H4 (cell line): ENCODE measurements at regions not wholly inside any gene's neighbourhood (a gene's known extent, or its start where the extent isn't known, plus 50 kb on each side); places are given as distances from the start of the nearest gene placed in this dataset.
"Not testable (repeated sequence)": the region's sequence is repeated elsewhere in the genome, so short reads cannot be mapped to it uniquely, and the experiment has no call there.

Experiments used
- DNase-seq: peaks from one replicate; pipeline ENCODE4 v3.0.0-alpha.2; 2015; ENCODE audit warnings: low spot score

DNA sequence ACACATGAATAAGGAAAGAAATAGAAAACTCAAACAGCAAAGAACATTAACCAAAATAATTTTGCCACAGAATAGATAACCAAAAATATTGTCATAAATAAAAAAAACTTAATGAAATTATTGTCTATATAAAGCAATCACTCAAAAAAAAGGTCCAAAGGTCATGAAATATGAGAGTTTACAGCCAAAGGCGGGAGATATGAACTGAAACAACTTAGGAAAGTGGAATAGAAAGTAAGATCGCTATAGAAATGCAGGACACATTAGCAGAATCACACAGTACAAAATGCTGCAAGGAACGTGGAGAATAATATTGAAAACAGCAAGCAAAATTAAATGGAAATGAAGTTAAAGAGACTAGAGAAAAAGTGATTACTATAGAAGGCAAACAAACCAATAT, 375.0 kb upstream of the ARHGEF26 start:
- DNase-seq, result no peak

DNA sequence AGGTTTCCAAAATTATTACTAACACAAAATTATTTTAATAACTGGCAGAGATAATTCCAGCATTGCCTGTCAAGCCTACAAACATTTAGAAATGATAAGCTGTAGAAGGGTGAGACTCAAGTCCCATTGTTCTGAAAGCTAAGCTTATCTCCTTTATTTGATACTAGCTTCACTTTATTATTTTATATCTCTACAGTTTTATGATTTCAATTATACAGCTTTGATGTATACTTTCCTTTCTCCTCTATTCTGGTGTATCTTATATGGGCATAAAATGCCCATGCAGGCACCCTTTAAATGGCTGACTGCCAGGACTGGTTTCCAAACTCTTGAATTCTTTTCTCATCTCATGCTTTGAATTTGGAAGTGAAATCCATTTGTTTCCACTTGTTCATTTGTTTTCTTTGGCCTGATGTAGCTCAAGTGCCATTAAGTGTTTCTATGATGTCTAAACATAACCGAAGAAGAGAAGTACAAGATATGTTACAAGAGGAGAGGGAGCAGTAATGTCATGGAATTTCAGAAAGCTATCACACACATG, 372.1 kb upstream of the ARHGEF26 start:
- no peak for DNase-seq

DNA sequence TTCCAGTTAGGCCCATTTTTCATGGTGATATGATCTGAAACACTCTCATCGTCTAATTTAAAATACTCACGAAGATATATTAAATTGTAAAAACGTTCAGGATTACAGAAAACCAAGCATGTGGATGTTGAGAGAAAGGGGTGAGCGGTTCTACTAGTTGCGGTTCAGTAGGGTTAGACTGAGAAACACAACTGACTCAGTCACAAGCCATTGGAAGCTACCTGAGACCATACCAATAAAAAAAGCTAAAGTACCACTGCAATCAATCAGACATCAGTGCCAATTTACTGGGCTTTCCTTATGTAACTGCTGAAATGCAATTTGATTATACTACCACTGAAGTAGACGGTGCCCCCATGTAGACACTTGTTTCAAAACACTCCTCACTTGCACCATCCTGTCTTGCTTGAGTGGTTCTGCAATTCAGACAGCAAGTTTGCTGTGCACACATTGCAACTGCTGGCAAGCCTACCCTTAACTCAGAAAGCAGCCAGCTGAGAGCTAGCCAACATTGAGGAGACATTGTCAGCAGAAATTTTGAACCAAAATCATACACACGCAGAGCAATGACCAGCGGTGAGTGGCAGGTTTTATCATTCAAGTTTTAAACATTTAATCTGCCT, 368.7 kb upstream of the ARHGEF26 start:
- DNase-seq, result no peak

DNA sequence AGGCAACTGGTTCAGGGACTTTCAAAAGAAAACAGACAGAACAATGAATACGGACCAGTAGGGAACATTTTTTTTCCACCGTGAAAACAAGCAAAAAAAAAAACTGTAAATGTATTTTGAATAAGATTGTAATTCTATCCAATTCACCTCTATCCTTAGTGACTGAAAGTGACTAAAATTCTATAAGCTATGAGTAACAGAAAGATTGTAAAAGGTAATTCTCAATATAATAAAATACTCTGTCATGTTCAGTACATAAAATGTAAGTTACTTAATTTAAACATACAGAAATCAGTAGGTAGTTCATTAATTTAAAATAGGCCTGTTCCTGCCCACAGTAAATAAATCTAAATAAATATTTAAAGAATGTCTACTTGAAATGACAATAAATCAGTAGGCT, 368.2 kb upstream of the ARHGEF26 start:
- no peak for DNase-seq

DNA sequence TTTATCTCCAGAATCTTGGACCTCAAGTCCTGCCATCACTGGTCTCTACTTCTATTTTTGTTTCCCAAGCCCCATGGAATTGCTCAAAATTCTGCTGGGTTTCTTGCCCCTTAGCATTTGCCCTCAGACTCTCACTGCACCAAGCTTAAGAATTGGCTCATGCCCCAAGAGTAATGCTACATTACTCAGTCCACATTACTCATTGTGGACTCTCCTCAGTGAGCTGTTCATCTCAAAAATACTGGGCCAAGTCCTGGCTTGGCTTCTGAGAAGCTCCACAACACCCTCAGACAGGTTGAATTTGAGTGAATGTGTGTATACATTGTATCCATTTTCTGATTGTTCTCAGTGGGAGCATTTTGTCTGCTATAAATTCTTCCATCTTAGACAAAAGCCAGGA, 364.4 kb upstream of the ARHGEF26 start:
- DNase-seq, result no peak

DNA sequence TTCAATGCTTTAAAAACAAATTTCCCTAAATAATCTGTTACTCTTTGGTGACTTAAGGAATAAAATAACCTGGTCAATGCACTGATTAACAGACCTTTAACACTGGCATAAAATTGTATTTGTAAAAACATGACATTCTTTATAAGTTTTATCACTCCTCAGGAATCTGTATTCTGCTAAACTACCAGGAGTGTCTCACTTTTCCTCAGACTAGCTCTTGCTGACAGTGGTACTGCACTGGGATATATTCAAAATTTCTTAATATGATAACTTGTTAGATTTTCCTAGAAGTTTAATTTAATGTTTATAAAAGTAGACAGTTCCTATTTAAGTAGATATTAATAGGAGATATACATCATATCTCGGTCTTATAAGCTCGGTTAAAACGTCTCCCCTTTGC, 363.4 kb upstream of the ARHGEF26 start:
- no peak for DNase-seq

DNA sequence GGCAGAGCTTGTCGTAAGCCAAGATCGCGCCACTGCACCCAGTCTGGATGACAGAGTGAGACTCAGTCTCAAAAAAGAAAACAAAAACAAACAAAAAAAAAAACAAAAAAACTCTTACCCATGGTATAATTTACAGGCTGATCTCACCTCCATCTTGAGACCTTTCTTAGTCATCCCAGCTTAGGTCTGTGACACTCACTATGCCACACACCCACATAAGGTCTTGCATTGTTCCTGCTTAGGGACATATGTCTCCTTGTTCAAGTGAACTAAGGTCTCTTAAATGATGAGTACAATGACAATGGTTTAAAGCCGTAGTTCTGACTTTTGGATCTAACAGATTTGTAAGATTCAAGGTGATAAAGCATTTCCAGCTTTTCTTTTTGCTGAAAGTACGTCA, 360.2 kb upstream of the ARHGEF26 start:
- DNase-seq, result no peak

DNA sequence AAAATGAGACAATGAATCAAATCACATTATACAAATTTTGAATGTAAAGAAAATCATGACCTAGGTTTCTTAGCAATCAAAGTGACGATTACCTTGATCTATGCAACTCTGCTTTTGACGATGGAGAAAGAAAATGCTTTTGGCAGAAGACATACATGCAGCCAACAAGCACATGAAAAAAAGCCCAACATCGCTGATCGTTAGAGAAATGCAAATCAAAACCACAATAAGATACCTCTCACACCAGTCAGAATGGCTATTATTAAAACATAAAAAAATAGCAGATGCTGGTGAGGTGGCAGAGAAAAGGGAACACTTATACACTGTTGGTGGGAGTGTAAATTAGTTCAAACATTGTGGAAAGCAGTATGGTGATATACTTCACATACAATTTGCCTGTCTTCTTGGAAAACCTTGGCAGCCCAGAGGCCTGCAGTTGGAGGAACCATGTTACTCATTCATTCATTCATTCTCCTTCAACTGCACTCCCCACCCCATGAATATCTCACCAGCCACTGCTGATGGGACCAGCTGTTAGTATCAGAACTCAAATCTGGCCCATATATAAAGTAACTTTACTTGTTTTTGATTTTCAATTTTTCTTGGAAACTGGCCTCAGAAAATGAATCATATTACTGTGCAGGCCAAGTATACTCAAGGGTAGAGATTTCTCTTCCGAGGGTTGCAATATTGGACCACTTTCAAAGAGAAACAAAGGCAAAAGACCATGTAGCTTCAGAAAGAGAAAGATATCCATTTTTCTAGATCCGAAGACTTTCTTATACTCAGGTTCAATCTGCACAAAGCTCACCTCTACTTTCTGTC, 358.6 kb upstream of the ARHGEF26 start:
- no peak for DNase-seq

DNA sequence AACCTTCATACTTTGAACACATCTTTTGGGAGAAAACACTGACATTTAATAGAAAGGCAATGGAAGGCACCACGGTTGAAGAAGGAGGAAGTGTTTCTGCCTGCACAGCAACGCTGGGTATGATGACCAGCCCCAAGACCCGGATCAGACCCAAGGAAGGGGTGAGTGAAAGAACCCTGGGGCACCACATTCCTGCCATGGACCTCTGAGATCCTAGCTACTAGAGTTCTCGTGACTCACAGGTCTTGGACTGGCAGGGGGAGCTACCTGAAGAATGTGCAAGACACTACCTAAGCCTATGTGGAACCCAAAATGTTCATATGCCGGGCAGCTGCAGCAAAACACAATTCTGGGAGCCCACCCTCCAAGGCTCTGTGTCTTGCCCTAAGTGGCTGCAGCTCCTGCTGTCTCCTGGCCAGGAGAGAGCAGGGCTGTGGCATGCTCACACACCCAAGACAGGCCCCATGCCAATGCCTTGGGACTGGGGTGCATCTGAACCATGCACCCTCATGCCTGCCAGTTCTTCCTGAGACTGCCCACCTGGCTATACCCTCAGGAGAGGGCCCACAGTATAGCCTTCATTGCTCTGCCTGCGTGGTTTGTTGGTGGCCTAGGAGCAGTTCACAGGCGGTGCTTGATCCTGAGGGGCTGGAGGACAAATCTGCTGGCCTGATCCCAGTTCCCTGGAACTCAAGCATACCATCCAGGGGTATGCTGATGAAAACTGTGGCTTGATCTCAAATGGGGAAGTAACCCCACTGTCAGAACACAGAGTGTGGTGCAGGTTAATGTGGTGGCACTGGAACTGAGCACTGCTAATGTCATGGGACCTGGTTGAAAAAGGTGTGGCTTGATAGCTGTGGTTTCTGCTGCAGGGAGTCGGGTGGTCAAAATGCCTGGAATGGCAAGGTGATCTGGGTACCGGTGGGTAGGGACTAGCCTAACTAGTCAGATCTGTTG, 353.3 kb upstream of the ARHGEF26 start:
- no peak for DNase-seq

DNA sequence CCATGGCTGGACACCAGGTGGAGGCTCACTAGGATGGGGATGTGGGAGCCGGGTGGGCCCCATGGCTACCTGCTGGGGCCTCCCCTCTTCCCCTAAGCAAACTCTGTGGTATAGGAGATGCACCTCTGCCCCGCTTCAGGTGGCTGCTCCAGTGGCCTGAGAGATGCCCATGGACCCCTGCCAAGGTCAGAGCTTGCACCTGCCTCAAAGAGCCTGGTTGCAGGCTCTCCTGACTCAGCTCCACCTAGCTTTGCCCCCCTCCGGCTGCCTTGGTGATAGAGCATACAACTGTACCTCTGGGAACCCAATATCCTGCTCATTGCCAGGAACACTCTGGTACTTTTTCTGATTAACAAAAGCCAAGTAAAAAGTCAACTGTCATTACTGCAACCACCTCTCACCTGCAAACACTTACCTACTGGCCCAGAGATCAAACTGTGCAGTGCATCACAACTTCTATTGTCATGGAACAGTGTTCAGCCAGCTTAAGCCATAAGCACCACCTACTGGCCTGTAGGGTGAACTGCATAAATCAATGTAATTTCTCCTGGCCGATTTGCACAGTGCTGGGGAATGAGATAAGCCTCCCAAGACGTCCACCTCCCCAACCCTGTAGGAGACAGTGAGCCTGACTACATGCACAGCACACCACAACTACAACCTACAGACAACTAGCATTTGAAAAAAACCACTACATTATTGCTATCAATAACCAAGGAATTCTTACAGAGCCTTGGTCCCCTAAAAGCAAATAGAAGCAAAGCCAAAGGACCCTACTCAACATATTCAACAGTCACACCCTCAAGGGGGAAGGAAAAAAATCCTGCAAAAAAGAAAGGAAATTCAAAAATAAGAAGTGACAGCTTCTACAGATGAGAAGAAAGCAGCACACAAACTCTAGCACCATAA, 352.4 kb upstream of the ARHGEF26 start:
- peak; percentile 67 for DNase-seq

DNA sequence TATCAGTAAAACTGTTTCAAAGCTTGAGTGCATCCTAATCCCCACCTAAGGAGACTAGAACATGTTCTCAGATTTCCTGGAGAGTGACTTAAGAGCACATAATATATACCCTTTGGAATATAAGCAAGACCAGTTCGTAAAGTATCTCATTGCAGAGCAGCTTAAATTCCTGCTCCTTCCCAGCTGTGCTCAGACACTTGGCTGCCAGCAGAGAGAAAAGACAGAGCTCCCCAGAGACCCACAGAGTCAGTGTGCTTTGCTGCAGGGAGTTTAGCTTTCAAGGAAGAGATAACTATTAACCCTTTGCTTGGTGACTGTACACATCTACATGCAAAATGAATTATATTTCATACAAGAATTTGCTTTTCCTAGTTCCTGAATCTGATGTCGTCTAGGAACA, 338.1 kb upstream of the ARHGEF26 start:
- no peak for DNase-seq

DNA sequence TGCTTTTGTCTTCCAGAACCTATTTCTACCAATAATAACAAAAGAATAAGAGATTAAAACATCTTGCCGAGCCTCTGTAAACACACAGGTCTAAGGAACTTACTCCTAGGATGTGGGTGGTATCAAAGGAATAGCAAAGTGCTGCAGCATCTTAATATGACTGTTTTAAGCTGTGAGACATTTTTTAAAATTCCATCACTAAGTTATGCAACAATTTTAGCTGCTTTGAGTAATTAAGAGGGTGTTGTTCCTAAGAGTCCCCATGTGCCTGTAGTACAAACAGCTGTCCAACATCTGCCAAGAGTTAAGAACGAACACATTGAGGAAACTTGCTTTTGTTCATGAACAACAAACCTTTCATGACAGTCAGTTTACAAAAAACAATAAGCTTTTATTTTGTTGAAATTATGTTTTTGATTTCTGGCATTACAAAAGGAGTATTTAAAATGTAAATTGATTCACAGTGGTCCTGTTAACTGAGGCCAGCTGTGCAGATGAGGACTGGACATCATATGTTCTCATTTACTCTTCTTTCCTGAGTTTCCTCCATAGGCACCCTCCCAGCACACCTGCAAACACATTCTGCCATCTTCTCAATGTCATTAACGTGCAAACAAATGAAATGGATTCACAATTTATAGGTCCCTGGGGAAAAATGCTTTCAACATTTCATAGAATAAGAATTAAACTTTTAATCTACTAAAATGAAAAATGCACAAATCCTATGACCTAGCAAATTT, 337.3 kb upstream of the ARHGEF26 start:
- DNase-seq, result no peak

DNA sequence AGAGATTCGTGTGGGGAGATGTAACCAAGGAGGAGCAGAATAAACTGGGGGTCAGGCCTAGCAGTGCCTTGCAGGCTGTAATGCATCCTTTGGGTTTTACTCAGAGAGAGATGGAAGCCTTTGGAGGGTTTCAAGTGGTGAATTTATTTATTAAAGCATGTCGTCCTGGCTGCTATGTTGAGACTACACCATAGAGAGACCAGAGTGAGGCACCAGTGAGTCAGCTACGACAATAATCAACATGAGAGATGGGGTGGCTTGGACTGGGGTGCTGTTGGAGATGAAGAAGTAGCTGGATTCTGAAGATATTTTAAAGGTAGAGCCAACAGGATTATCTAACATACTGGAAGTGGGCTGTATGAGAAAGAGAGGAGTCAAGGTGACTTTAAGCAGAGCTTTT, 335.3 kb upstream of the ARHGEF26 start:
- DNase-seq, result no peak

DNA sequence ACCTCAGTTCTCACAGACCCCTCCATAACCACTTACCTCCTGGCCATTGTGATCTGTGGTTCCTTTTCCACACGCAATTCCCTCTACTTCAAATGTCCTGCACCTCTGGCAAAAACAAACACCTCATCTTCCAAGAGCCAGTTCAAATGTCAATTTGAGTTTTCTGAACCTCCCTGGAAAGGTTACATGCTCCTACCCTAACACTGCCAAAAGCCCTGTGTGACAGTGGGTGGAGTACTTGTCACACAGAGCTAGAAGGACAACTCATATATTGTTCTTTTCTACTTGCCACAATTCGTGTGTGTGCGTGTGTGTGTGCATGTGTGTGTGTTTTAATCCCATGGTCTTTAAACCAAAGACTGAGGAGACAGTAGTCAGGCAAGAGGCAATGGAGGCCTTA, 331.8 kb upstream of the ARHGEF26 start:
- DNase-seq, result no peak

DNA sequence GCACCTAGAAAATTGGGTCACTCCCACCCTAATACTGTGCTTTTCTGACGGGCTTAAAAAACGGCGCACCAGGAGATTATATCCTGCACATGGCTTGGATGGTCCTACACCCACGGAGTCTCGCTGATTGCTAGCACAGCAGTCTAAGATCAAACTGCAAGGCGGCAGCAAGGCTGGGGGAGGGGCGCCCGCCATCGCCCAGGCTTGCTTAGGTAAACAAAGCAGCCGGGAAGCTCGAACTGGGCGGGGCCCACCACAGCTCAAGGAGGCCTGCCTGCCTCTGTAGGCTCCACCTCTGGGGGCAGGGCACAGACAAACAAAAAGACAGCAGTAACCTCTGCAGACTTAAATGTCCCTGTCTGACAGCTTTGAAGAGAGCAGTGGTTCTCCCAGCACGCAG, 324.1 kb upstream of the ARHGEF26 start:
- DNase-seq, result not testable (repeated sequence)

DNA sequence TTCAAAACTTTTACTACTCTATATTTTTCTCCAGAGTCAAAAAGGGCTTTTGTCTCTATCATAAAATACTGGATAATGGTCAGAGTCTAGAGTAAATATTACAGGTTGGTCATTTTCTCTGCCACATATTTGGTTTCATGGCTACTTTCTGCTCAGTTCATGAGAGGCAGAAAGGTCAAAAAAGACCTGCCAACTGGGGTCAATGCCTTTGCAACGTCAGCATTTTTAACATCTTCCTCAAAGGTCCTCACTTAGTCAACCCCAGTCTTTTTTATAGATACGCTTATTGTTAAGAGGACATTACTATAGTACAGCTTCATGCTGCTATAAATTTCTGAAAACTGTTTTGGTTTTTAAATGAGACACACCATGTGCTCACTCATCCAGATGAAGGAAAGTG, 312.1 kb upstream of the ARHGEF26 start:
- DNase-seq, result no peak

DNA sequence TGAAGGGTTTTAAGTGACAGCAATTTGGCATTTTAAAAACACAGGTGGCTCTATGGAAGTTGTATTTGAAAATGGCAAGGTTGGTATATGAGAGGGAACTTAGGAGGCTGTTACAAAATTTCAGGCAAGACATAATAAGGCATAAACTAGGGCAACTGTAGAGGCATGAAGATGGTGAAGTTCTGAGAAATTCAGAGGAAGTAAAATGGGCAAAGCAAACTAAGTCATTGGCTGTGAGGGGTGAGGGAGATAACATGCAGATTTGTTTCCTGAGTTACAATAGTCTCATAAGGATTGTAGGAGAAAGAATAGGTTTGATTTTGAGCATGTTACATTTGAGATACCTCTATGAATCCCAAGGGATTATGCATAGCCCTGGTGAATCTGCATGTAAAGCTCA, 302.9 kb upstream of the ARHGEF26 start:
- DNase-seq, result no peak

DNA sequence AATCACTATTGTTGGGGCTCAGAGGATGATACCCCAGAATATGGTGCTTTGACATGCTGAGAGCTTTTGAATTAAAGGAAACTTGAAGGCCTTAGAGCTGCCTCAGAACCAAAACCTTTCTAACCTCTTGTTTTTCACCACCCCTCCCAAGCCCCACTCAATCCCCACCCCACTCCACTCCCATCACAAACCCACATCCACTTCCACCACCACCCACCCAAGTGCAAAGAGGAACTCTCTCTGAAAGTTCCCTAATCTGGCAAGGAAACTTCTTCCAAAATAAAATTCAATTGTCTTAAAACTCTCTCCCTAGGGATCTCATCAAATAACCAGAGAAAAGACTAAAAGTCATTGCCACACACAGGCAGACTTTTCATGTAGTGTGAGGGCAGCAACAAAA, 301.2 kb upstream of the ARHGEF26 start:
- DNase-seq, result no peak

DNA sequence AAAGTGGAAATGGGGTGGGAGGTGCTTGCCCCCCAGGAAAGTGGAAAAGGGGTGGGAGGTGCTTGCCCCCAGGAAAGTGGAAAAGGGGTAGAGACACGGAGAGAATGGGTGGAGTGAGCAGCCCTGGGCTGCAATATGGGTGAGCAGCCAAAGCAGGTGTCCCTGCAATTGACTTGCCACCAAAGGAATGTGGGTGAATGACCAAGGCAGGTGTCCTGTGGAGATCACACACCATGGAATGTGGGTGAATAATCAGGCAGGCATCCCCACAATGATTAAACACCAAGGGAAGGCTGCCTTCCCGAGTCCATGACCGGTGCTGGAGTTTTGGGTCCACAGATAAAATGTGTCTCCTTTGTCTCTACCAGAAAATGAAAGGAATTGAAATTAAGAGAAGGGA, 292.8 kb upstream of the ARHGEF26 start:
- not testable (repeated sequence) for DNase-seq

DNA sequence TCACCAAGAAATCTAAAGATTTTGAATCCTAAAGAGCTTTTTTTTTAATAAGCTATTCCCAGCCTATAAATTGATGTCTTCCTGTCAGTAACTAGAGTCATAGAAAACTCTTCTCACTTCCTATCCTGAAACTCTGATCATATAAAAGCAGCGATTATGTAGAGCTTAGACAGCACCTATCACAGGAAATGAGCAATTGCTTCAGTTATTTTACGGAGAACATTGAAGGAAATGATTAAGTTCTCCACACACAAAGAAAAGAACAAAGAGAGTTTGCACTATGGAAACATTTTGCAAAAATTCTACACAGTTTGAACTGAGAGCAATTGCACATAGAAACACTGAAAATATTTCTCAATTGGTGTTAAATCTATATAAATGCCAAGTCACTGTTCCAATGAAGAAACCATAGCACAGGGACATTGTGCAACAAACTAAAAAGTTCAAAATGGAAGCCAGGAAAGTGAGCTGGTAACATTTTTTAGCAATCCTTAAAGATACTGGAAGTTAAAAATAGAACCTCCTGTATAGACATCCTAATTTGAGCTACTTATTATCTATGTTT, 291.5 kb upstream of the ARHGEF26 start:
- no peak for DNase-seq
